ENCODE measurements at regions not wholly inside any gene's neighbourhood (a gene's known extent, or its start where the extent isn't known, plus 50 kb on each side); places are given as distances from the start of the nearest gene placed in this dataset.

DNA sequence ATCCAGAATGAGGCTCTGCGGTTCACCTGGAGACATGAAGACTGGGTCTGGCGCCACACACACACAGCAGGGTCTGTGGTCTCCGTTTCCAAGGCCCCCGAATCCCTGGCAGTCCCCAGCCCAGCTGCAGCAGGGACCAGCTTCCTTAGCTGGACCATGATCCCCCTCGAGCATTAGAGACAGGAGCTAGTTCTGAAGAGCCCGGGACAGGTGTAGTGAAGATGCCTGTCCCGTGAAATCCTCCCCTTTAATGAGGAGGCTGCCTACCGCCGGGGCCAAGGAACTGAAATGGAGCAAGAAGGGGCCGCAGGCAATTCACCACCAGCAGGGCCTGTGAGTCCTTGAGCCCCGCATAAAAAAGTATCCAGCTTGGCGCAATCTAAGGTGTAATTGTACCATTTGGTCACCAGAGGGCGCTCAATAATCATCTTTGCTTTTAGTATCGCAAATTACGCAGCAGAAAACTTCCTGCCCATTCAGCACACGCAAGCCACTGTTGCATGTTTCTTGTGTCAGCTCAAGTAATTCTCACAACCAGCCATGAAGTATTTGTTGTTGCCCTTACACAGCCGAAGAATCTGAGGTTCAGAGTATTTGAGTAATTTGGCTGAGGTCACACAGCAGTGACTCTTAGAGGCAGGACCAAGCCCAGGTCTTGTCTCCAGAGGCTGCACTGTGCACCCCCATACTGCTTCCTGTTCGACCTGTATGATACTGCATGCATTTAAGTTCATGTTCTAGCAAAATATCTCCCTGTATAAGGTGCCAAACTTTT, 54.3 kb upstream of the PPP2R5C start:
- H3K9me3 ChIP-seq = no peaks in the 10 kb centered on the region

DNA sequence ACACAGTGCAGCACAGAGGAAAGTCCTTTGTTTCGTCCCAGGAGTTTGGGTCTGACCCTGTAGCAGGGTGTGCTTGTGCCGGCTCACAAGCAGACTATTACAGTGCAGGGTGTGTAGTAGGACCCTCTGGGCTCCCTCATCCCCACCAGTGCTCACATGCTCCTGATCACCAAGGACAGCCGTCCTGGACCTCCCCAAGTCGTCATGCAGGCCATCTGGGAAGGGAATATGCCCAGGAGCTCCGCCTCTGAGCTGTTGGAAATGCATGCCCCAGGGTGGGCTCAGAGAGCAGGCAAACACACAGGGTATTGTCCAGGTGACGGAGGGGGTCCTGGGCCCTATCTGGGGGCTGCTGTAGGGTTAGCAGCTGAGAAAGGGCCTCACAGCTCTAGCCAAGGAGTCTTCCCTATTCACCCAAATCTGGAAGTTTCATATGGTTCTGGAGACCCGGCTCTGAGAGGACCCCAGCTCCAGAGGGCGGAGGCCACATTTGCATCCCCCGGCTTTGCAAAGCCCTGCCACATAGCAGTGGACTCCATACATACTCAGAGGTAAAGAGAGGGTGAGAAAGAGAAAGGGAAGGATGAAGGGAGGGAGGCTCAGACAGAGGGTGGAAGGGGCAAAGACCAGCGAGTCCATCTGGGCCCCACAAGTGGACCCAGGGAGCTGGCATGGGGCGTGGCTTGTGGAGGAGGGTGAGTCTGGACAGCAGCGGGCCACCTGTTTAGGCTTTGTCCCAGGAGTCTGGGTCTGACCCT, 53.5 kb upstream of the PPP2R5C start:
- H3K27me3 ChIP-seq = peaks cover 0 to 29% (median 4%) of the 10 kb centered on the region in 4 donors
- H3K4me3 ChIP-seq = no peak overlapping the region
- H3K27ac ChIP-seq (replicated peaks in 1 of 4) = no peak overlapping the region
- H3K36me3 ChIP-seq = no peaks in the 10 kb centered on the region
- TF ChIP-seq EP300 (IDR thresholded peaks at IDR 0.05) (no peak), POLR2AphosphoS5 (IDR thresholded peaks at IDR 0.05) (no peak), POLR2A (IDR thresholded peaks at IDR 0.05; ENCODE audit: low read depth) (no peak)
- TF ChIP-seq, protein P1, sequence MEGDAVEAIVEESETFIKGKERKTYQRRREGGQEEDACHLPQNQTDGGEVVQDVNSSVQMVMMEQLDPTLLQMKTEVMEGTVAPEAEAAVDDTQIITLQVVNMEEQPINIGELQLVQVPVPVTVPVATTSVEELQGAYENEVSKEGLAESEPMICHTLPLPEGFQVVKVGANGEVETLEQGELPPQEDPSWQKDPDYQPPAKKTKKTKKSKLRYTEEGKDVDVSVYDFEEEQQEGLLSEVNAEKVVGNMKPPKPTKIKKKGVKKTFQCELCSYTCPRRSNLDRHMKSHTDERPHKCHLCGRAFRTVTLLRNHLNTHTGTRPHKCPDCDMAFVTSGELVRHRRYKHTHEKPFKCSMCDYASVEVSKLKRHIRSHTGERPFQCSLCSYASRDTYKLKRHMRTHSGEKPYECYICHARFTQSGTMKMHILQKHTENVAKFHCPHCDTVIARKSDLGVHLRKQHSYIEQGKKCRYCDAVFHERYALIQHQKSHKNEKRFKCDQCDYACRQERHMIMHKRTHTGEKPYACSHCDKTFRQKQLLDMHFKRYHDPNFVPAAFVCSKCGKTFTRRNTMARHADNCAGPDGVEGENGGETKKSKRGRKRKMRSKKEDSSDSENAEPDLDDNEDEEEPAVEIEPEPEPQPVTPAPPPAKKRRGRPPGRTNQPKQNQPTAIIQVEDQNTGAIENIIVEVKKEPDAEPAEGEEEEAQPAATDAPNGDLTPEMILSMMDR (IDR thresholded peaks at IDR 0.05) = no peak
- intact Hi-C loops (cut with DNase I) = loop anchor here (2.0 kb wide), 2 partner anchors 51 to 389 kb away; no protein-coding TSS in a partner anchor
- peaks cover 20 to 27% (median 26%) of the 10 kb centered on the region in 4 donors for H3K4me1 ChIP-seq
- 88% methylated on average over 10 of the region's 12 CpGs for WGBS
- H3K9me3 ChIP-seq = no peaks in the 10 kb centered on the region
- DNase-seq (ENCODE audit: extremely low spot score) = peak; percentile 26

More for the DNA sequence above, 54.3 kb upstream of the PPP2R5C start:
- 8% methylated on average over 11 of the region's 18 CpGs for WGBS
- Histone ChIP-seq H3K4me1 (peaks cover 20 to 27% (median 26%) of the 10 kb centered on the region in 4 donors), H3K27ac (replicated peaks in 1 of 4) (peak overlapping the region; percentile 66 to 76 (median 72)), H3K36me3 (no peaks in the 10 kb centered on the region), H3K27me3 (peaks cover 0 to 29% (median 4%) of the 10 kb centered on the region in 4 donors), H3K4me3 (peak overlapping the region in 2 of 4 donors; percentile 1 to 31)
- peak; percentile 93 for DNase-seq (ENCODE audit: extremely low spot score)
- intact Hi-C loops (cut with DNase I) = loop anchor here (2.0 kb wide), 2 partner anchors 52 to 390 kb away; no protein-coding TSS in a partner anchor
- TF ChIP-seq, protein P1 (IDR thresholded peaks at IDR 0.05) = peak; percentile 78 to 86 (median 85)
- TF ChIP-seq POLR2A (IDR thresholded peaks at IDR 0.05; ENCODE audit: low read depth) (no peak), POLR2AphosphoS5 (IDR thresholded peaks at IDR 0.05) (peak in 1 of 2 donors; percentile 63), EP300 (IDR thresholded peaks at IDR 0.05) (no peak)

DNA sequence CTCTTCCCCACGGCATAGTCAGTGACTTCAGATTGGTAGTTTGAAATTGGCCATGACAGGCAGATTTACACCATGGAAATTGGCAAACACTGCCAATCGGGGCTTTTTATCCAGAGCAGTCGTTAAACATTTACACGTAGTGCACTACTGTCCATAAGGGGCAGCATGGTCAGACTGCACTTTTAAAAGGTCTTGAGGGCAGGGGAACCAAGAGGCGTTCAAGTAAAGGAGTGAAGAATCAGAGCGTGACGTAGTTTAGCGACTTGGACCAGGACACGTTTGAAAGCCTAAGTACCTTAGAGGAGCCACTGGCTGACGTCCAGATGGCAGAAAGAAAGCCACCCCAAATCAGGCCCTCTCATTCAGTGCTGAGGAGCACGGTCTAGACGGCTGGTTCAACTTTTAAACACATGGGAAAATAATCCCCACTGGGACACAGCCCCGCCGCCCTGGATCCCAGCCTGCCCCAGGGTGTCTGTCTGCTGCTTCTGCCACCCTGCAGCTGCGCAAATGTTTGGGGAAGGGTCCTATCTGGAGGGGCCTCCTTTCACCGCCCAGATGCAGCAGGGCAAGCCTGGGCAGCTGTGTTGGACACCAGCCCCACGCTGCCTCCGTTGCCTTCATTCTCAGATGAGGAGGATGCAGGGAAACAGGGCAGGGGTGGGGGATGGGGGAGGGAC, 52.5 kb upstream of the PPP2R5C start:
- intact Hi-C loops (cut with DNase I) = no loop called here
- Histone ChIP-seq H3K27me3 (peaks cover 0 to 29% (median 4%) of the 10 kb centered on the region in 4 donors), H3K27ac (replicated peaks in 1 of 4) (no peak overlapping the region), H3K36me3 (no peaks in the 10 kb centered on the region), H3K9me3 (peaks cover 0 to 2% (median under 1%) of the 10 kb centered on the region in 4 donors), H3K4me3 (no peak overlapping the region), H3K4me1 (peaks cover 20 to 27% (median 26%) of the 10 kb centered on the region in 4 donors)
- WGBS = 86% methylated on average over 18 of the region's 18 CpGs
- TF ChIP-seq EP300 (IDR thresholded peaks at IDR 0.05) (no peak), POLR2A (IDR thresholded peaks at IDR 0.05; ENCODE audit: low read depth) (no peak), POLR2AphosphoS5 (IDR thresholded peaks at IDR 0.05) (no peak)
- TF ChIP-seq, protein P1 (IDR thresholded peaks at IDR 0.05) = no peak
- peak; percentile 53 for DNase-seq (ENCODE audit: extremely low spot score)

DNA sequence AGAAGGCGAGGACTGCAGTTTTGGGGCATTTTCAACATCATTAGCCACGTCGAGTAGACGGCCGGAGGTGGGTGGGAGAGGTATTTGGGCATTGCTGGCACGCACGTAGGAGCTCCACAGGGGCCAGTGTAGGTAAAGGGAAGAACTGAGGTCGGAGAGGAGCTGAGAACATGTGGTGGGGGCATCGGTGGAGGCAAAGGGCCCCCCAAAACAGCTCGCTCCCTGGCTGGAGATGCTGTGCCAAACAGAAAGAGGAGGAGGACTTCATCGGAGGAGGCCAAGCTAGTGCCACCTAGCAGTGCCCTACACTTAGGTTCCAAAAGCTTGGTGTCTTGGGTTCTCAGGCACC, 52.0 kb upstream of the PPP2R5C start:
- 90% methylated on average over 11 of the region's 11 CpGs for WGBS
- Histone ChIP-seq H3K9me3 (peaks cover 0 to 6% (median 5%) of the 10 kb centered on the region in 4 donors), H3K36me3 (no peaks in the 10 kb centered on the region), H3K27ac (replicated peaks in 1 of 4) (no peak overlapping the region), H3K4me3 (no peak overlapping the region), H3K4me1 (peaks cover 20 to 27% (median 26%) of the 10 kb centered on the region in 4 donors), H3K27me3 (peaks cover 0 to 24% (median 4%) of the 10 kb centered on the region in 4 donors)
- peak; percentile 85 for DNase-seq (ENCODE audit: extremely low spot score)
- intact Hi-C loops (cut with DNase I) = no loop called here
- no peak for TF ChIP-seq POLR2AphosphoS5 (IDR thresholded peaks at IDR 0.05)
- no peak for TF ChIP-seq POLR2A (IDR thresholded peaks at IDR 0.05; ENCODE audit: low read depth)
- no peak for TF ChIP-seq EP300 (IDR thresholded peaks at IDR 0.05)
- TF ChIP-seq, protein P1 (IDR thresholded peaks at IDR 0.05) = no peak

All from esophagus muscularis mucosa (tissue), 4 donors.